NCI-H524 (cell line): ENCODE measurements at regions not wholly inside any gene's neighbourhood (a gene's known extent, or its start where the extent isn't known, plus 50 kb on each side); places are given as distances from the start of the nearest gene placed in this dataset.
A peak's percentile ranks its signal among the peaks of the same experiment; 100 is the strongest.

ENCODE experiments used
- DNase-seq, 2 experiments: peaks; one replicate each; lab custom pipeline; 2025; lab: John Stamatoyannopoulos, UW

DNA sequence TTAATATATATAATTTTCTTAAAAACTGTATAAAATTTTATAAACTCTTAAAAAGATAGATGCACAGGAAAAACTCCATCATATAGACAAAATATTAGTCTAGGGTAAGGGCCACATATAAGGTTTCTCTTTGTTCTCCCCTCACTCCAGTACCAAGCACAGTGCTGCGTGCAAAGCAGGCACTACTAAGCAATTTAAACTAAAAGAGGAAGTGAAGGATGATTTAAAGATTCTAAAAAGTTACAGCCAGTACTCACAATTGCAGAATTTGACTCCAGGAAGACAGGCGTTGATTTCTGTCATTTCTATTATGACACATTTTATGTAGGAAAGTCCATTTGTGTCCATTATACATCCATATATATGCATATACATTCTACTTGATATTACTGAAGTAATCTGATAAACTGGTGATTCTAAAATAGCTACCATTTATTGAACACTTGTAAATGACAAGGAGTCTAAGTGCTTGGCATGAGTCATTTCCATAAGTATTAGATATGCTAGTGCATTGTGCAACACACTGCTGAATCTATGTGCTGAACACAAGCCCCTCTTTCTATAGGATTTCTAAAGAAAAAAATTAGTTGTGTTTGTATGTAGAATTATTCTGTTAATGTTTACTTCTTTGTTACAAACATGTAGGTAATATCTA, 785.5 kb upstream of the ARRDC4 start:
- no peak for DNase-seq

DNA sequence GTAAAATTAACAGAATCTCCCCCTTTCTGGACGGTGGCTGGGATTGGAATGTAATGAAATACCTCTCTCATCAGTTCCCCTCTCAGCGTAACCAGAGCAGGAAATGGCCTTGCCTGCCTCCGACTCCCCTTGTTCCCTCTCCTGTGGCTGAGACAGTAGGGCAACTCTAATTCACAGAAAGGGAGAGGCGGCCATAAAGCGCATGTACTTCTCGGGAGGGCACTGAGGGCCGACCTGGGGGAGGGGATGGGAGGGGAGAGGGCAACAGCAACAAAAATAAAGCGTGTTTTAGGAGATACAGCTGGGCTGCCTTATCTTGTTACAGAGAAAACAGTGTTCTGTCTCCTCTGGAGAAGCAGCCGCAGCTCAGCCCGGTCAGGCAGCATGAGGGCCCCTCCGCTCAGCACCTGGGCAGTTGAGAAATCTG, 783.3 kb upstream of the ARRDC4 start:
- no peak for DNase-seq

DNA sequence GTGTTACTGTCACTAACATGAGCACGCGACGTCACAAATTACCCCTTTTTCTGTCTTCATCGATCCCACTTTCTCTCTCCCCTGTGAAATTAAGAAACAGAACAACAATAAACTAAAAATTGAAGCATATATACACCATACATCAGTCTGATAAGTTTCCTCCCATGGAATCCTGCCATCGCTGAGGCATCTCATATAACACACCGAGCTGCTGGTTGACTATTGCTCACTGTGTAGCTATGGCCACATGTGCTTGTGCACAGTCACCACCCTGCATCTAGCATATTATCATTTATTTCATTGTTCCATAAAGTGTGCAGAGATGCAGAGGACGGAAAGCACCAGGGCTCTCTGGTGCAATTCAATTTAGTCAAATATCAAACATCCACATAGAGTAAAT, 777.9 kb upstream of the ARRDC4 start:
- no peak for DNase-seq

DNA sequence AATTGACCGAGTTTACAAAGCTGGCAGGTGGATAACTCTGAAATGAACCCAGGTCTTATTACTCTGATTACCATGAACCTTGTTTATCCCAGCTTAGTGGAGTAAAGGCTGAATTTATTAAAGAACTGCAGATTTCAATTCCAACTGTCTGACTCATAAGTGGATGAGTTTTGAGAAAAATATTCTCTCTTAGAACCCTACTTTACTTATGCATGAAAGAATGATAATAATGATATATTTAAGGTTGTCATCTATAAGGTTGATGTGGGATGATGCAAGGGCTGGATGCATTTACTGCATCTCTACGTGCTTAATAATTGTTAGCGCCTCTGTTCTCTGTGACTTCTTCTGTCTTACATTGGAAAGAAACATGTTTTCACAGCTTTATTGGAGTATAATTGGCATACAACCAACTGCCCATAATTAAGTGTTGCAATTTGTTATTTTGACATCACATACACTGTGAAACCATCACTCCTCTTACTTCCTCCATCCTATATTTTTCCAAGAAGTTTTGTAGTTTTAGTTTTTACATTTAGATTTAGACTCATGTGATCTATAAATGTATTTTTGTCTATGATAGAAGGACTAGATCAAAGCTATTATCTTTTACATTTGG, 771.2 kb upstream of the ARRDC4 start:
- DNase-seq = no peak

DNA sequence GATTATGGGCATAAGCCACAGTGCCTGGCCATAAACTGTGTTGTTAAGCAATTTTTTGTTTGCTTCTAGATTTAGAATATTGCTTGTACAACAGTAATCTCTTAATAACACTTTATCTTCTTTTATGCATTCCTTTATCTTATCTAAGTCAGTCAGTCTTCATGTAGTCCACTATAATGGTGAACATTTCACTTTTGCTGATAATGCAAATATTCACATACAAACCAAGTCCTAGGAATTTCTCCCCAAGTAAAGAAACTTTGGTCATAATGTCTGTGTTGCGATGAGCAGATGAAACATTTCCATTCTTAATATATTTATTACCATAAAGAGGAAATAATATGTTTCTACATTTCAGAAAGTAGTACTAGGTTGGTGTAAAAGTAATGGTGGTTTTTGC, 765.8 kb upstream of the ARRDC4 start:
- no peak for DNase-seq

DNA sequence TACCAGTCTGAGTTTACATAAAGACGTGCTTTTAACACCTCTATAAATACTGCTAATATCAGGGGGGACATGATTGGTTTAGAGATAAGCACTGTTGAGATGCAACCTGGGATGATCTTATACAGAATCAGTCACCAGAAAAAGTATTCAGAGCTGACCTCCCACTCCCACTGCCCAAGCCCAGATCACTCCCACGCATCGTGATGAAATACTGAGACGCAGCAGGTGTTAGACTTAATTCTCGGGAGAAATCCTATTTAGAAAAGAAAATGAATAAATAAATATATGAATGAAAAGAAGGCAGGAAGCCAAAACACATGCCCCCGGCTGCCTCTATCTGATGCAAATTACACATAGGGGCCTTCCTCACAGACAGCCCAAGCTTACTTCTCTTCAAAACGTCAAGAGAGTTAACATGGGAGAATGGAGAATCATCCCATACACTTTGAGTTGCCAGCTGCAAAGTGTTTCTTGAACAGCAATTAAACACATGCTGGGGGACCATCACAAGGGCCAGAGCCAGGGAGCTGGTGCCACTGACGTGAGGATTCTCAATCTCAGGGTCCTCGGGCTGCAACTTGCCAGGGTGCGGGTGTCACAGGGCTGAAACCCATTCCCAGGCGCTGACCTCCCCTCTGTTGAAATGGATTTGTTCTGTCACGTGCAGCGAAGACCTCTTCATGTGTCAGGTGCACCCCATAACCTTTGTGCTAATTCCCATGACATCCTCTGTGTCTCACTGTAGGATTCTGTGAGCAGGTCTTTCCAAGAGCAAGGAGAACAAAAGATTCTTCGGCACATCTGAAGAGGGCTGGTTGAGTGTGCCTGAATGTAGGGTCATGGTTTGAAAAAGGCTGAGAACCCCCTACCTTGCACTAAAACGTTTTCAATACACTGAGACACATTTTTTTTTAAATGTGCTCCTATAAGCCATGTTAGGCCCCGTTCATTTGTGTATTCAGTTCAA, 764.2 kb upstream of the ARRDC4 start:
- no peak for DNase-seq

DNA sequence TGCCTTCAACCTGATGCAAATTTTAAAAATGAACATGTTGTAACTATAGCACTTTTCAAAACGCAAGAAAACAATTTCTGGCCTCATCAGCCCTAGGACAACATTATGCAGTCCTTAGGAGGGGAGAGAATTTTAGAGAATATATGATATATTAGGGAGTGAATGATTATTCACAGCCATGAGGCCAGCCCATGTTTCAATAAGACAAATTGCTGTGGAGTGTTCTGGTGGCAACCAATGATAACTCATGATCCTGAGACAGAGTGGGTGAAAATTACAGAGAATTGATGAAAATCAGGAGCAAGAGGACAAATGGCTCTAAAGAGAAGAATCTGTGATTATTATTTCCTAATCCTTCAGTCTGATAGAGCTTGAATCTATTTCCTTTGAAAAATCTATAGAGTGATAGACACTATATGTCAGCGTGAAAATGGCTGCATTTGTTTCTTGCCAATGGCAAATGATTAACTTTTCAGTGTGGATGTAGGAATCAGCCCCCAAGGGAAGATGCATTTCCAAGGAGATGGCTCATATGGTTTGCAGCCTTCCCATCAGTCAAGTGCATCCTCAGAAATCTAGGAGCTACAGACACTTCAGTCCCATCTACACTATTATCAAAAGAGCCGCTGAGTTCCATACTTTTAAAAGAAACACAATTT, 761.0 kb upstream of the ARRDC4 start:
- no peak for DNase-seq

DNA sequence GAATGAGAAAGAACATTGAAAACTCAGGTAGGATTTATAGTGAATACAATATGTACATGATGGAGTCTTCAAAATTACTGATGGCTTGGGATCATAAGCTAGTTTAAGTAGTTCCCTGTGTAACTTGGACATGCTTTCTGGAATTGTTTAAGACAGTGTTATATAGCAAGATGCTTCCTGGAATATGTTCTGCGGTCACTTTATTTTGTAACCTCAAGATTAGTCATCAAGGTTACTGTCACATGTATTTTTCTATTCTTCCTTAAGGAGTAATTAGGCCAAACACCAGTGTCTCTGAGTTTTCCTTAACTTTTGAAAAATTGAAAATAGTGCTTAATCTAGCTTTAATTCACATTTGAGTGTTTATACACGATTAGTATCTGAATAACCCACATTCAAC, 760.3 kb upstream of the ARRDC4 start:
- DNase-seq = no peak

DNA sequence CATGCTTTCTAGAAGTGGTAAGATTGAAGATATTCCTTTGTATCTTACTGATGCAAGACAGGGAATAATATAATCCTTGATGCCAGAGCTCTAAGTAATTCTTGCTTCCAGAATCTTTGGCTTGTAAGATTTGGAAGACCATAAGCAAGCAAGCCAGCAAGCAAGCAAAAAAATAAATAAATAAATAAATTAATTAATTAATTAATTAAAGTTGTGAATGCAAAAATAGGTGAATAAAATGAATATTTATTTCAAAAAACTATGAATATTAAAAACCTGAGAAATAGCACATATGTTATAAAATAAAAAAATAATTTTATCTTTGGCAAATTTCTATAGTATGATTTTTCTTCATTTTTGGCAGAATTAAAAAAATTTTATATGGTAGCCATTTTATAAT, 750.2 kb upstream of the ARRDC4 start:
- DNase-seq = no peak

DNA sequence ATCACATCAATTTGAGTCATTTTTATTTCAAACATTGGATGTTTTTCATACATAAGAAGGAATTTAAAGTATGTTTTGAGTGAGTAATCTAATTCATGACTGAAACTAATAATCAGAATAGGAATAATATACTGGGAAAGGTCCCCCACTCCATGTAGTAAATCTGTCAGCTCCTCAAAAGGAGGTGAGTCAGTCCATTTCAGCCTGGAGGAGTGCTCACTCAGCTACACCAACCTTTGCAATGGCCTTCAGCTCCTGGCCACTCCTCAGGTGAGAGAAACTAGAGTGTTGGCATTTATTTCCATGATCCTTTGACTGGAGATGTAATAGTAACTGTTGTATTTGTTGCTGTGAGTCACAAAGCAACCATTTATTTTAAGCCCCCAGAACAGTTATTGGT, 744.9 kb upstream of the ARRDC4 start:
- no peak for DNase-seq

DNA sequence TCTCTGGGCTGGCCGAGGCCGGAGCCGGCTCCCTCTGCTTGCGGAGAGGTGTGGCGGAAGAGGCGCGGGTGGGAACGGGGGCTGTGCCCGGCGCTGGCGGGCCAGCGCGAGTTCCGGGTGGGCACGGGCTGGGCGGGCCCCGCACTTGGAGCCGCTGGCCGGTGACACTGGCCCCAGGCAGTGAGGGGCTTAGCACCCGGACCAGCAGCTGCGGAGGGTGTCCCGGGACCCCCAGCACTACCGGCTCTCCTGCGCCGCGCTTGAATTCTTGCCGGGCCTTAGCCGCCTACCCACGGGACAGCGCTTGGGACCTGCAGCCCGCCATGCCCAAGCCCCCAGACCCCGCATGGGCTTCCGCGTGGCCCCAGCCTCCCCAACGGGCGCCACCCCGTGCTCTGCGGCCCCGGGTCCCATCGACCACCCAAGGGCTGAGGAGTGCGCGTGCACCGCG, 736.3 kb upstream of the ARRDC4 start:
- DNase-seq = no peak

DNA sequence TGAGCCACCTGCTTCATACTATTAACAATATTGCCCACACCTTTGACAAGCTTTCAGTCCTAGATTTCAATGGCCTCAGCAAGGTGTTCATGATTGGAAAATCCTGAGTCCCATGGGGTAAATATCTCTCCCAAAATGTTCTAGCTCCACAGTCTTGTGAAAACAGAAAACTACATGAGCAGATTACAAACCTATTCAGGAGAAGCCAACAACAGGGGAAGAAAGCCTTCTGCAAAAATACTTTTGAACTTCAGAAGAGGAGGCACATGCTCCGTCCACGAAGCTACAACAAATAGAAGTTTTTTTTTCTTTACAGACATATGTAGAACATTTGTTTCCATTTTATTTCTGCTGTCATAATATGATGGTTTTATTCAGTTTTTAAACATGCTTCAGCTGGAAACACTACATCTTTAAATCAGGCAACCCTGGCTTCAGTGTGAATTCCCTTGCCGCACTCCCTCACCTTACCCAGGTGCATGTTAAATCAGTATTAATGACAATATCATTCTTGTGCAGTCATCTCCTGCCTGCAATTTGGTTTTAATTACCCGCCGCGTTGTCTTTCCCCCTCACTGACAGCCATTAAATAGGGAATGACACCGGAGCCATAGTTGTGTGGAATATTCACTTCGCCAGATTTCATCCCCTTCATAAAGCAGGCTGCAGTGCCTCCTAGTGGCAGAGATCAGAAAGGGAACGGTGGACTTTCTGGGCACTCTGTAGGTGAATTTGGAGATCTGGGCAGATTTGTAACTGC, 725.5 kb upstream of the ARRDC4 start:
- peak; percentile 12 to 70 for DNase-seq

DNA sequence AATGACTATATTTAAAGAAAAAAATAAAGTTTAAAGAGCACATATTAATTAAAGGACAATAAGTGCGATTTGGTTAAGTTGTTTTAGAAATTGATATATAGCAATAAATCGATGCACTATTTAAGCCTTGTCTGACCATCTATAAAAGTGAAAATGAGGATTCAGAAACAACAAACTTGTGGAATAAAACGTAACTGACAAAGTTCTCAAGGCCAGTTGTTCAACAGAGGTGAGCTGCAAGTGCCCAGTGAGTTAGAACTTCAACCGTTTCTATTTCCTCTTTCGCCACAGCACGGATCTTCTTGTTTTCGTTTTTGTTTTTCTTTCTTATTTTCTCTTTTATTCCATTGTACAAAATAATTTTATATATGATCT, 724.9 kb upstream of the ARRDC4 start:
- DNase-seq = no peak

DNA sequence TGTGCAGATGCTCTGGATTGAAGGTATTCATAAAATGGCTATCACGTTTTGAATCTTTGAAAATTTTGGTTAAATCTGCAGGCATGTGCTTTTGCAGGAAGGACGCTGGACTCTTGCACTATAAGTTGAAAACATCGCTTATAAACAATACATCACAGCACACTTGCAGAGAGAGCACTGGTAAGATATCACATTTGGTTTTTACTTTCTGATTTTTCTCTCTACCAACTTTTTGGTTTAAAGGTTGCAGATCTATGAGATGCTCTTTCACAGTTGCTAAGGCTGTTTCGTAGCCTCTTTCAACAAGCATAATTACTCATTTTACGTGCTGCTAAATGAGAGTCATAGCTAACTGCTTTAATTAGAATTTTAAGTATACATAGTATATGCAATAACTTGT, 724.4 kb upstream of the ARRDC4 start:
- DNase-seq = no peak

DNA sequence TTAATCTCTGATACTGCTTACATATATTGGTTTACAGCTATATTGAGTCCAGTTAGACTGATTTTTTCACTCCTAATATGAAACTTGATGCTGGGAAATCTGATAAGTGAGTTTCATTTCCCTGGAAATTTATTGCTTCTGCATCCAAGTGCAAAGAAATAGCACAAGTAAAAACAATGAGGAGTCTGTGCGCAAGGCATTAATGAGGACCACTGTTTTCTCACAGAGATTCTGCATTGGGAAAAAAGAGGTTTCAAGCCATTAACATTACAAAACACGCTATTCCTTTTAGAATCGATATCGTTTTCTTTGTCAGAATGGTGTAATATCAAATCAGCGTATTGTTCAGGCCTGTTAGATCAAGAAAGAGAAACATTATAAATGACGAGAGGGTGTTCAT, 723.3 kb upstream of the ARRDC4 start:
- no peak for DNase-seq

DNA sequence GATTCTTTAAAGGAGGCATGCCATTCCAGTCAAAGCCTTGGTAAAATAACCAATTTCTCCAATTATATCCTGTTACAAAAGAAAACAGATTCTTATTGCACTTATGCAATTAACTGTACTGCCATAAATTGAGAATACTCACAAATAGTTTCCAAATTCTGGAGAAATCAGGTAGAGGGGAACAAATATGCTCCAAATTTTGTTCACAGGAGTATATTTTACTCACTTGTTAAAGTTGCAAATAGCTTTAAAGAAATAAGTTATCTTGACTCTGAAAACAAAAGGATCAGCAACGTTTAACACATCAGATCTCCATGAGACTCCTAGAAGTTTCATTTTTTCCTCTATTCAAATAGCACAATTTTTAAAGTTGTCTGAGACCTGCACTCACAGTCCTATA, 712.1 kb upstream of the ARRDC4 start:
- no peak for DNase-seq

DNA sequence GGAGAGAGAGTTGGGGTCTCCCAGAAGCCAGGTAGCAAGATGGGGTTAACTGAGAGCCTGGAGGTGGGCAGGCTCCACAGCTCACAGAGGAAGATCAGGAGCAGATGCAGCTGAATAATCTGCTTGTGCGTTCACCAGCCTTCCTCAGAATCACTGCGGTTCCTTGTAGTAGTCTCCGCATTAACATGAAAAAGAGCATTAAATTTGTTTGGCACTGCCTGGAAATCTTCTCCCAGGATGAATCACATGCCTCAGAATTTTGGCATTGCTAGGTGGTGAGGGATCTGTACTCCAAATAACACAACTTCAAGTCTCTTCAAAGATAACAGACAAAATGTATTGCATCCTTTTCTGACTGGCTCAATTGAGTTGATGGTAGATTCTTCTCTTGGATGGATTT, 700.6 kb upstream of the ARRDC4 start:
- DNase-seq = no peak

DNA sequence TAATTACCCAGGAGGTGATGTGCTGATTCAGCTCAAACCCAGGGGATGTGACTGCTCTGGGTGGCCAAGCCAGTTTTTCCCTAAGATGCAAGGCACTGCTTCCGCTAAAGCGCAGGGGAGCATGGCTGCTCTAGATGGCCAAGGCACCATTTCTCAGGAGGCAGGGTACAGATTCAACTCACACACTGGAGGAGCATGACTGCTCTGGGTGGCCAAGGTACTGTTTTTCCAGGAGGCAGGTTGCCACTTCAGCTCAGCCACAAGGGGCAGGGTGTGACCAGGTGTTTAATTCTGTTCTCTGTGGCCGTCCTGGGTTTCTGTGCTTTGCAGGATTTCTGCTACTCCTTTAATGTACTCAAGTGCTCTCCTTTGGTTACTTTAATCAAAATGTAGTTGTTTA, 659.3 kb upstream of the ARRDC4 start:
- no peak for DNase-seq

DNA sequence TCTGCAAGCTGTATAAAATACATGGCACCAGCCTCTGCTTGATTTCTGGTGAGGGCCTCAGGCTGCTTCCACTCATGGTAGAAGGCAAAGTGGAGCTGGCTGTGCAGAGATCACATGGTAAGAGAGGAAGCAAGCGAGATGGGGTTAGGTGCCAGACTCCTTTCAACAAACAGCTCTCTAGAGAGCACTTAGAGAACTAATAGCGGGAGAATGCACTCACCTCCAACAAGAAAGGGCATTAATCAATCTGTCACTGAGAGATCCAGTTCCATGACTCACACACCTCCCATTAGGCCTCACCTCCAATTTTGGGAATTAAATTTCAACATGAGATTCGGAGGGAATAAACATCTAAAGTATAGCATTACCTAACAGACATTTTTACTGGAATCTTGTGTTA, 644.1 kb upstream of the ARRDC4 start:
- peak in 1 of 2 experiments; percentile 44 for DNase-seq

DNA sequence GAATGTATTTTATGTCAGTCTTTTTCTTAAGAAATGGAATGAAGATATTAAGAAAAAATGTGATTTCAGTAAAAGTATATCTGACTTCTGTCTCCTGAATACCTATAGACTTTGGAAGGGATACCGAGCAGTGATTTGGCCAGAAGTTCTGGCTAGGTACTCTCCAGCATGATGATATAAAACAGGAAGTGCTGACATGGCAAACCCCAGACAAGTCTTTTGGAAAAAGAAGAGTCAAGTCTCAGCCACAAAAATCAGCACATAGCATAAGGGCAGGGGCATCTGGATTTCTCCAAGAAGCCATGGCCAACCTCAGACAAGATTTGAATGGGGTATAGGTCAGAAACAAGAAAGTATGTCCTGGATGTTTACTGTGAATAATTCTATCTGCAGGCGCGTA, 643.3 kb upstream of the ARRDC4 start:
- DNase-seq = no peak

DNA sequence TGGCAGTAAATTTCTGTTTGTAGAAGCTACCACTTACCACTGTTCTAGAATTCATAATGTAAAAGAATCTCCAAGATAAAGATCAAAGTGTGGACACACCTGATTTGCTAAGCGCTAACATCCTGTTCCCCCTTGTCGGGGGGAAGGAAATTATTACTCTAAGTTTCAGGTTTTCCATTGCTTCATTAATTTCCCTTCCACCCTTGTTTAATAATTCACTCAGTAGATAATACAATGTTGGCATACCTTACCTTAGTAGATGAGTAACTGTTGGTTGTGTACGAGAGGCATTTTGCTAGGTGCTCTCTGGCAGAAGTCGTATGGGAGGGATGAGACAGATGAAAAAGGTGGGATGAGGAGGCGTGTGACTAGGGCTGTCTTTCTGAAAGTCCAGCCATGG, 641.2 kb upstream of the ARRDC4 start:
- no peak for DNase-seq

DNA sequence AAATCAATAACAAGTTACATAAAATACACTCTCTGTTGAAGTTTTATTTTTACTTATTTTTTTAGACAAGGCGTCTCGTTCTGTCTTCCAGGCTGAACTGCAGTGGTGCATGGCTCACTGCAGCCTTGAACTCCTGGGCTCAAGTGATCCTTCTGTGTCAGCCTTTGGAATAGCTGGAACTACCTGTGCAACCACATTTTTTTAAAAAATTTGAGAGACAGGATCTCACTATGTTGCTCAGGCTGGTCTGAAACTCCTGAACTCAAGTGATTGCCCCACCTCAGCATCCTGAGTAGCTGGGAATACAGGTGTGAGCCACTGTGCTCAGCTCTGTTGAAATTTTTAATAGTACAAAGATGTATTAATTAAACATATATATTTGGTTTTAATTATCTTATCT, 614.3 kb upstream of the ARRDC4 start:
- DNase-seq = no peak
